GM23338 (cell line): ENCODE measurements at regions not wholly inside any gene's neighbourhood (a gene's known extent, or its start where the extent isn't known, plus 50 kb on each side); places are given as distances from the start of the nearest gene placed in this dataset.

Experiments used
- ATAC-seq: fragments of 200-7000 bp; cut with Tn5 transposase; 3 replicates; pipeline ENCODE4 v1.9.1; 2020
- DNase-seq: peaks from one replicate; pipeline ENCODE4 v3.0.0-alpha.2; 2015; ENCODE audit warnings: low spot score
- H2AFZ ChIP-seq: fragments of 200-600 bp; sonication (generic); 2 replicates; pipeline ENCODE4 v1.8.0; 2016; ENCODE audit warnings: antibody characterized with exemption, mild to moderate bottlenecking, moderate library complexity
- H3F3A ChIP-seq: fragments of 200-600 bp; sonication (generic); replicated peaks from 2 replicates; pipeline ENCODE4 v1.8.0; 2017; ENCODE audit warnings: antibody characterized with exemption, mixed run types, low read depth
- H3K27ac ChIP-seq: fragments of 200-600 bp; sonication (generic); 2 replicates; pipeline ENCODE4 v1.6.1; 2016; ENCODE audit warnings: low read depth
- H3K27me3 ChIP-seq: fragments of 200-600 bp; sonication (generic); 2 replicates; pipeline ENCODE4 v1.8.0; 2016; ENCODE audit warnings: mild to moderate bottlenecking, mixed run types, moderate library complexity; ENCODE audit not compliant: insufficient read depth
- H3K36me3 ChIP-seq: fragments of 200-600 bp; sonication (generic); 2 replicates; pipeline ENCODE4 v1.8.0; 2016; ENCODE audit warnings: mild to moderate bottlenecking; ENCODE audit not compliant: insufficient read depth
- H3K4me1 ChIP-seq: fragments of 200-600 bp; sonication (generic); 2 replicates; pipeline ENCODE4 v1.8.0; 2016; ENCODE audit warnings: mild to moderate bottlenecking, moderate library complexity; ENCODE audit not compliant: insufficient read depth
- H3K4me2 ChIP-seq: fragments of 200-600 bp; sonication (generic); 2 replicates; pipeline ENCODE4 v1.7.1; 2017; ENCODE audit warnings: mixed run types
- H3K4me3 ChIP-seq: fragments of 200-600 bp; sonication (generic); 2 replicates; pipeline ENCODE4 v1.6.1; 2016; ENCODE audit warnings: mixed run types
- H3K79me2 ChIP-seq: fragments of 200-600 bp; sonication (generic); replicated peaks from 2 replicates; pipeline ENCODE4 v1.8.0; 2017; ENCODE audit warnings: mild to moderate bottlenecking; ENCODE audit not compliant: insufficient read depth
- H3K9me2 ChIP-seq: fragments of 200-600 bp; sonication (generic); 2 replicates; pipeline ENCODE4 v1.8.0; 2017; ENCODE audit not compliant: insufficient read depth
- H4K20me1 ChIP-seq: fragments of 200-600 bp; sonication (generic); replicated peaks from 2 replicates; pipeline ENCODE4 v1.8.0; 2017; ENCODE audit warnings: mild to moderate bottlenecking; ENCODE audit not compliant: insufficient read depth
- H3K27ac Mint-ChIP-seq: 2 replicates; pipeline ENCODE4 v1.8.0; 2020; ENCODE audit warnings: inconsistent platforms, mild to moderate bottlenecking, moderate library complexity, mixed read lengths
- H3K27me3 Mint-ChIP-seq: 3 replicates; pipeline ENCODE4 v1.8.0; 2022; ENCODE audit warnings: low read depth, mild to moderate bottlenecking, moderate library complexity, mixed read lengths, inconsistent platforms; ENCODE audit not compliant: insufficient read depth, poor library complexity
- H3K36me3 Mint-ChIP-seq: 3 replicates; pipeline ENCODE4 v1.8.0; 2021; ENCODE audit warnings: low read depth, mild to moderate bottlenecking, inconsistent platforms, moderate library complexity, mixed read lengths
- H3K4me1 Mint-ChIP-seq: 3 replicates; pipeline ENCODE4 v1.8.0; 2020; ENCODE audit warnings: mild to moderate bottlenecking, inconsistent platforms, mixed read lengths
- H3K4me3 Mint-ChIP-seq: 3 replicates; pipeline ENCODE4 v1.8.0; 2021; ENCODE audit warnings: moderate library complexity, mild to moderate bottlenecking, inconsistent platforms, mixed read lengths
- H3K9me3 Mint-ChIP-seq: 3 replicates; pipeline ENCODE4 v1.8.0; 2020; ENCODE audit warnings: moderate library complexity, mild to moderate bottlenecking, inconsistent platforms, mixed read lengths
- CREB1 ChIP-seq: fragments of 250-450 bp; sonication (Bioruptor Pico); IDR thresholded peaks from 2 replicates; pipeline ENCODE4 v1.5.0; 2020; ENCODE audit warnings: low read depth, mild to moderate bottlenecking, moderate library complexity
- CTCF ChIP-seq, 2 experiments: fragments of 200-600 bp in 1 of 2; sonication (generic) in 1 of 2; conservative IDR thresholded peaks; 2 replicates each; pipeline versions ENCODE4 v1.5.1 to v1.6.1; 2016 to 2017; ENCODE audit warnings: antibody characterized with exemption in 2 of 2, low read depth in 2 of 2, mild to moderate bottlenecking in 2 of 2, moderate library complexity in 1 of 2
- EZH2 ChIP-seq: fragments of 200-600 bp; sonication (generic); IDR thresholded peaks from one replicate; pipeline ENCODE4 v1.8.0; 2017; ENCODE audit warnings: antibody characterized with exemption, mild to moderate bottlenecking, low read depth; ENCODE audit not compliant: unreplicated experiment
- EZH2phosphoT487 ChIP-seq: fragments of 200-600 bp; sonication (generic); IDR thresholded peaks from one replicate; pipeline ENCODE4 v1.8.1; 2018; ENCODE audit warnings: antibody characterized with exemption; ENCODE audit not compliant: unreplicated experiment
- JUNB ChIP-seq: IDR thresholded peaks from one replicate; pipeline ENCODE4 v1.6.1; 2016; ENCODE audit warnings: antibody characterized with exemption; ENCODE audit not compliant: unreplicated experiment
- NANOG ChIP-seq: IDR thresholded peaks from 2 replicates; pipeline ENCODE4 v1.6.1; 2016; ENCODE audit warnings: antibody characterized with exemption, borderline replicate concordance
- POLR2AphosphoS5 ChIP-seq: IDR thresholded peaks from 2 replicates; pipeline ENCODE4 v1.6.1; 2016; ENCODE audit warnings: antibody characterized with exemption, low read depth
- REST ChIP-seq: IDR thresholded peaks from one replicate; pipeline ENCODE4 v1.6.1; 2018; ENCODE audit warnings: antibody characterized with exemption; ENCODE audit not compliant: unreplicated experiment
- STAT1 ChIP-seq: IDR thresholded peaks from one replicate; pipeline ENCODE4 v1.6.1; 2016; ENCODE audit warnings: antibody characterized with exemption; ENCODE audit not compliant: unreplicated experiment
- ZNF114 ChIP-seq: fragments of 250-450 bp; sonication (Bioruptor Pico); IDR thresholded peaks from 2 replicates; pipeline ENCODE4 v1.5.0; 2020; ENCODE audit warnings: mild to moderate bottlenecking, moderate library complexity
- ZNF331 ChIP-seq: fragments of 250-450 bp; sonication (Bioruptor Pico); IDR thresholded peaks from 2 replicates; pipeline ENCODE4 v1.5.0; 2020; ENCODE audit warnings: low read depth, mild to moderate bottlenecking, moderate library complexity
- ZNF462 ChIP-seq: fragments of 250-450 bp; sonication (Bioruptor Pico); IDR thresholded peaks from 2 replicates; pipeline ENCODE4 v1.5.0; 2020; ENCODE audit warnings: mild to moderate bottlenecking, moderate library complexity
- TF ChIP-seq, protein P1 (sequence below): IDR thresholded peaks from 2 replicates; pipeline ENCODE4 v1.6.1; 2016; ENCODE audit warnings: antibody characterized with exemption

DNA sequence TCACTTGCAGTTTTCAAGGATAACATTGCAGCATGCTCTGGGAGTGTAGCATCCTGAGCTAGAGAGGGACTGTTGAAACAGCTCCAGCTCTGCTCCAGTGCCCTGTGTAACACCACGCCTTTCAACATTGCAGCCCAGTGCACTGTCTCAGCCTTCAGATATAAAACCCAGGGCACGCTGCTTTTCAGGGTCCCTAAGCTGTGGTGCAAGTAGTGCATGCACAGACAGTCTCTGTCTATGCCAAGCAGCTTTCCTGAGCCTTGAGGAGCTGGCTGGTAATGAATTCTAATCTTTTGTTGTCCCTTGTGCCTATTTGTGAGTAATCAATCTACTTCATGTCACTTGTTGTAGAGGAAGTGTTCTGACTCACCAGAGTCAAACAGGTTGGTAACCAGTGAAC, 897.0 kb downstream of the ARAP2 start:
- Histone ChIP-seq H3F3A (no peaks in the 10 kb centered on the region), H3K36me3 (no peaks in the 10 kb centered on the region), H3K27me3 (no peaks in the 10 kb centered on the region), H3K4me3 (no peak overlapping the region), H3K79me2 (no peaks in the 10 kb centered on the region), H3K4me2 (no peak overlapping the region), H3K9me2 (peaks cover 3% of the 10 kb centered on the region; the same call in 1 of the 2 replicates), H4K20me1 (no peaks in the 10 kb centered on the region), H2AFZ (no peak overlapping the region), H3K27ac (no peak overlapping the region), H3K4me1 (no peaks in the 10 kb centered on the region)
- DNase-seq: no peak
- Mint-ChIP-seq H3K4me1 (no peaks in the 10 kb centered on the region), H3K27ac (no peak overlapping the region), H3K4me3 (no peak overlapping the region), H3K9me3 (peaks cover 35% of the 10 kb centered on the region), H3K36me3 (peaks cover 25% of the 10 kb centered on the region), H3K27me3 (no peaks in the 10 kb centered on the region)
- no peak for ATAC-seq
- TF ChIP-seq STAT1 (no peak), JUNB (no peak), CTCF (conservative IDR thresholded peaks at IDR 0.05; ENCODE audit: low read depth in 2 of 2) (no peak), POLR2AphosphoS5 (no peak), CREB1 (CRISPR knock-in tag) (no peak), ZNF462 (CRISPR knock-in tag) (no peak), ZNF114 (CRISPR knock-in tag) (no peak), EZH2phosphoT487 (no peak), EZH2 (no peak), REST (no peak), ZNF331 (no peak), NANOG (no peak)
- TF ChIP-seq, protein P1, sequence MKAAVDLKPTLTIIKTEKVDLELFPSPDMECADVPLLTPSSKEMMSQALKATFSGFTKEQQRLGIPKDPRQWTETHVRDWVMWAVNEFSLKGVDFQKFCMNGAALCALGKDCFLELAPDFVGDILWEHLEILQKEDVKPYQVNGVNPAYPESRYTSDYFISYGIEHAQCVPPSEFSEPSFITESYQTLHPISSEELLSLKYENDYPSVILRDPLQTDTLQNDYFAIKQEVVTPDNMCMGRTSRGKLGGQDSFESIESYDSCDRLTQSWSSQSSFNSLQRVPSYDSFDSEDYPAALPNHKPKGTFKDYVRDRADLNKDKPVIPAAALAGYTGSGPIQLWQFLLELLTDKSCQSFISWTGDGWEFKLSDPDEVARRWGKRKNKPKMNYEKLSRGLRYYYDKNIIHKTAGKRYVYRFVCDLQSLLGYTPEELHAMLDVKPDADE: no peak
